Suprapubic skin (tissue), 4 donors: ENCODE measurements at regions not wholly inside any gene's neighbourhood (a gene's known extent, or its start where the extent isn't known, plus 50 kb on each side); places are given as distances from the start of the nearest gene placed in this dataset.

Experiments
- CTCF ChIP-seq, 2 donors: fragments of 200-600 bp in 1 of 2; fragments of 450-650 bp in 1 of 2; sonication (generic) in 1 of 2; IDR thresholded peaks; one replicate each; pipeline ENCODE4 v1.5.1; 2016 to 2019; ENCODE audit warnings: antibody characterized with exemption in 2 of 2, mild to moderate bottlenecking in 1 of 2, moderate library complexity in 1 of 2
- POLR2A ChIP-seq, 2 donors: fragments of 450-650 bp; IDR thresholded peaks; one replicate each; pipeline ENCODE4 v1.6.1; 2017; ENCODE audit warnings: antibody characterized with exemption in 2 of 2, mild to moderate bottlenecking in 2 of 2, moderate library complexity in 2 of 2
- POLR2AphosphoS5 ChIP-seq, 3 donors: sonication (generic); formaldehyde crosslinking; IDR thresholded peaks; one replicate each; pipeline ENCODE4 v1.6.1; 2017; ENCODE audit warnings: antibody characterized with exemption in 3 of 3

GRCh38 chr20:57774951-57775350, 65.1 kb upstream of the PMEPA1 start:
- TF ChIP-seq CTCF (IDR thresholded peaks at IDR 0.05) (no peak), POLR2A (IDR thresholded peaks at IDR 0.05) (no peak), POLR2AphosphoS5 (IDR thresholded peaks at IDR 0.05) (no peak)
